Mesothelial cell of epicardium (in vitro differentiated cells): ENCODE measurements at regions not wholly inside any gene's neighbourhood (a gene's known extent, or its start where the extent isn't known, plus 50 kb on each side); places are given as distances from the start of the nearest gene placed in this dataset.
"Not testable (repeated sequence)": the region's sequence is repeated elsewhere in the genome, so short reads cannot be mapped to it uniquely, and the experiment has no call there.

Experiments
- DNase-seq, 2 experiments: peaks; one replicate each; pipeline ENCODE4 v3.0.0; 2021; ENCODE audit warnings: low spot score in 2 of 2; ENCODE audit not compliant: unreplicated experiment in 2 of 2
- H3K27ac Mint-ChIP-seq: 2 replicates; pipeline ENCODE4 v1.8.0; 2021; ENCODE audit warnings: mixed read lengths
- H3K27me3 Mint-ChIP-seq: 2 replicates; pipeline ENCODE4 v1.8.0; 2021; ENCODE audit warnings: low read depth, mixed read lengths
- H3K36me3 Mint-ChIP-seq: 2 replicates; pipeline ENCODE4 v1.8.0; 2021; ENCODE audit warnings: mixed read lengths
- H3K4me1 Mint-ChIP-seq: 2 replicates; pipeline ENCODE4 v1.8.0; 2021; ENCODE audit warnings: mixed read lengths
- H3K4me3 Mint-ChIP-seq: 2 replicates; pipeline ENCODE4 v1.8.0; 2021; ENCODE audit warnings: mild to moderate bottlenecking, moderate library complexity, mixed read lengths
- H3K9me3 Mint-ChIP-seq: 2 replicates; pipeline ENCODE4 v1.8.0; 2021; ENCODE audit warnings: mixed read lengths
- CTCF ChIP-seq: fragments of 200-600 bp; sonication (generic); IDR thresholded peaks from one replicate; pipeline ENCODE4 v1.5.0; 2021; ENCODE audit warnings: antibody characterized with exemption; ENCODE audit not compliant: unreplicated experiment

- Mint-ChIP-seq H3K9me3 (no peaks in the 10 kb centered on the region), H3K4me3 (no peak overlapping the region), H3K36me3 (no peaks in the 10 kb centered on the region), H3K27ac (no peak overlapping the region), H3K27me3 (peaks cover 5% of the 10 kb centered on the region), H3K4me1 (no peaks in the 10 kb centered on the region)
- DNase-seq = no peak
- no peak for TF ChIP-seq CTCF
Measured at GRCh38 chr3:150129166-150129565, 158.5 kb upstream of the PFN2 start.

- no peaks in the 10 kb centered on the region for H3K9me3 Mint-ChIP-seq
- H3K4me1 Mint-ChIP-seq = no peaks in the 10 kb centered on the region
- TF ChIP-seq CTCF = no peak
- no peak for DNase-seq
- no peaks in the 10 kb centered on the region for H3K36me3 Mint-ChIP-seq
- H3K27me3 Mint-ChIP-seq = peaks cover 5% of the 10 kb centered on the region
- H3K4me3 Mint-ChIP-seq = no peak overlapping the region
- H3K27ac Mint-ChIP-seq = no peak overlapping the region
Measured at GRCh38 chr3:150128126-150128525, 157.4 kb upstream of the PFN2 start.

GRCh38 chr3:150127011-150127490, 156.4 kb upstream of the PFN2 start:
- H3K27ac Mint-ChIP-seq = no peak overlapping the region
- no peaks in the 10 kb centered on the region for H3K36me3 Mint-ChIP-seq
- peaks cover under 1% of the 10 kb centered on the region for H3K9me3 Mint-ChIP-seq
- H3K4me3 Mint-ChIP-seq = no peak overlapping the region
- H3K4me1 Mint-ChIP-seq = no peaks in the 10 kb centered on the region
- no peak for DNase-seq
- TF ChIP-seq CTCF = no peak
- H3K27me3 Mint-ChIP-seq = peaks cover 4% of the 10 kb centered on the region

GRCh38 chr3:150124142-150124541, 153.4 kb upstream of the PFN2 start:
- Mint-ChIP-seq H3K4me3 (no peak overlapping the region), H3K27ac (no peak overlapping the region), H3K4me1 (no peaks in the 10 kb centered on the region), H3K27me3 (peaks cover 2% of the 10 kb centered on the region), H3K9me3 (peaks cover 4% of the 10 kb centered on the region), H3K36me3 (no peaks in the 10 kb centered on the region)
- no peak for TF ChIP-seq CTCF
- no peak for DNase-seq

- H3K36me3 Mint-ChIP-seq, H3K4me1 Mint-ChIP-seq: not testable (repeated sequence)
Measured at GRCh38 chr3:150123249-150123648, 152.6 kb upstream of the PFN2 start.

GRCh38 chr3:150118219-150118618, 147.5 kb upstream of the PFN2 start:
- H3K27me3 Mint-ChIP-seq = no peaks in the 10 kb centered on the region
- peaks cover 8% of the 10 kb centered on the region for H3K4me1 Mint-ChIP-seq
- no peak overlapping the region for H3K4me3 Mint-ChIP-seq
- DNase-seq = no peak
- H3K9me3 Mint-ChIP-seq = peaks cover 4% of the 10 kb centered on the region
- H3K36me3 Mint-ChIP-seq = no peaks in the 10 kb centered on the region
- no peak for TF ChIP-seq CTCF
- no peak overlapping the region for H3K27ac Mint-ChIP-seq

More at GRCh38 chr3:150123249-150123648, 152.6 kb upstream of the PFN2 start:
- H3K27me3 Mint-ChIP-seq, DNase-seq, H3K27ac Mint-ChIP-seq, H3K4me3 Mint-ChIP-seq, H3K9me3 Mint-ChIP-seq: not testable (repeated sequence)
